ENCODE measurements at regions not wholly inside any gene's neighbourhood (a gene's known extent, or its start where the extent isn't known, plus 50 kb on each side); places are given as distances from the start of the nearest gene placed in this dataset.
"Not testable (repeated sequence)": the region's sequence is repeated elsewhere in the genome, so short reads cannot be mapped to it uniquely, and the experiment has no call there.

DNA sequence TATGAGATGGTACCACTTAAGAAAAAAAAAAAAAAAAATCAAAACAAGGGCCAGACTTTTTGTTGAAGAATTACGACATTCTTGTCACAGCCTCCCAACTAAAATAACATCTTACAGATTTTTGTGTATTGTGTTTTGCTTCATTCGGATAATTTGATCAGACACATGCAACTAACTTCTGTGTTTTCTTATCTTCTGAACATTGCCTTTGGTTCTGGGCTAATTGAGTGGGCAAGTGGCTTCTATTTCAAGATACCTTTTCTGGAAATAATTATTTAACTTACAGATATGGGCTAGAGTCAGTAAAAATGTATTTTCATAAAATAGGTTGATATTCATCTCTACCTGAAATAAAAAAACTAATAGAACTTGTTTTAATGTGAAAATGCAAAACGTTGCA lies 165.1 kb downstream of the ANKRD7 start:
- Mint-ChIP-seq H3K27me3 (no peaks in the 10 kb centered on the region), H3K27ac (no peak overlapping the region), H3K9me3 (no peaks in the 10 kb centered on the region), H3K4me1 (ENCODE audit: unreplicated experiment) (no peaks in the 10 kb centered on the region), H3K36me3 (no peaks in the 10 kb centered on the region), H3K4me3 (no peak overlapping the region)
- DNase-seq (ENCODE audit: extremely low spot score, unreplicated experiment): no peak
- TF ChIP-seq, protein P1, sequence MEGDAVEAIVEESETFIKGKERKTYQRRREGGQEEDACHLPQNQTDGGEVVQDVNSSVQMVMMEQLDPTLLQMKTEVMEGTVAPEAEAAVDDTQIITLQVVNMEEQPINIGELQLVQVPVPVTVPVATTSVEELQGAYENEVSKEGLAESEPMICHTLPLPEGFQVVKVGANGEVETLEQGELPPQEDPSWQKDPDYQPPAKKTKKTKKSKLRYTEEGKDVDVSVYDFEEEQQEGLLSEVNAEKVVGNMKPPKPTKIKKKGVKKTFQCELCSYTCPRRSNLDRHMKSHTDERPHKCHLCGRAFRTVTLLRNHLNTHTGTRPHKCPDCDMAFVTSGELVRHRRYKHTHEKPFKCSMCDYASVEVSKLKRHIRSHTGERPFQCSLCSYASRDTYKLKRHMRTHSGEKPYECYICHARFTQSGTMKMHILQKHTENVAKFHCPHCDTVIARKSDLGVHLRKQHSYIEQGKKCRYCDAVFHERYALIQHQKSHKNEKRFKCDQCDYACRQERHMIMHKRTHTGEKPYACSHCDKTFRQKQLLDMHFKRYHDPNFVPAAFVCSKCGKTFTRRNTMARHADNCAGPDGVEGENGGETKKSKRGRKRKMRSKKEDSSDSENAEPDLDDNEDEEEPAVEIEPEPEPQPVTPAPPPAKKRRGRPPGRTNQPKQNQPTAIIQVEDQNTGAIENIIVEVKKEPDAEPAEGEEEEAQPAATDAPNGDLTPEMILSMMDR (conservative IDR thresholded peaks at IDR 0.05): no peak

DNA sequence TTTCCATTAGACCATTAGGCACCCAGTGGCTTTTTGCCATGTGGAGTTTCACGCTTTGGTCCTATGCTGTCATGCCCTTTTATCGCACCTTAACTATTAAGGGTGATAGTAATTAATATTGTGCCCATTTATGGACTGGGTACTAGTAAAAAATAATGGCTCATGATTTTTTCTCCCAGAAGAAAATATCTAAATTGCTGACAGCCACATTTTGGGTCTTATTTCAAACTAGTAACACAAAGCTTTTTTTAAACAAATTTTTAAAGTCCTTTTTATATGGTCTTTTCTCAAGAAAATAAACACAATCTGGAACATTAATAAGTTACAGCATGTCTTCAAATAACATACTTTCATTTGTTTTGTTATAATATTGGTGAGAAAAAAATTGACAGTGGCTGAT lies 179.7 kb downstream of the ANKRD7 start:
- no peak for DNase-seq (ENCODE audit: extremely low spot score, unreplicated experiment)
- no peaks in the 10 kb centered on the region for H3K36me3 Mint-ChIP-seq
- no peaks in the 10 kb centered on the region for H3K4me1 Mint-ChIP-seq (ENCODE audit: unreplicated experiment)
- H3K9me3 Mint-ChIP-seq: no peaks in the 10 kb centered on the region
- H3K4me3 Mint-ChIP-seq: no peak overlapping the region
- TF ChIP-seq, protein P1 (conservative IDR thresholded peaks at IDR 0.05): no peak
- no peaks in the 10 kb centered on the region for H3K27me3 Mint-ChIP-seq
- H3K27ac Mint-ChIP-seq: no peak overlapping the region

DNA sequence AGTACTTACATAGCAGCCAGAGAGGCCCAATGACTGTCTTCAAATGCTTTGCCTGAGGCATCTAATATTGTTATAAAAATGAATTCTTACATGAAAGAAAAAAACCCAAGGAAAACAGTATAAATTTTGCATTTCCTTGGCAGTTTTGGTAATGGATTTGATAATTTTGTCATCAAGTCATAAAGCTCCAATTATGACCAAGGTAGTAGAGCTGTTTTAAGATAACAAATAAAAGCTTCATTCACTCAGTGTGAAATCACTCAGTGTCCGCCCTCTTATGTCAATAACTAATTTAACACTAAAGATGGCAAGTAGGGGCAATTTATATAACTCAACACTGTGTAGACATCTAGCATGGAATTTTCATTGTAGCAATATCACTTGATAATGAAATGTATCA lies 193.9 kb downstream of the ANKRD7 start:
- no peak overlapping the region for H3K4me3 Mint-ChIP-seq
- H3K4me1 Mint-ChIP-seq (ENCODE audit: unreplicated experiment): no peaks in the 10 kb centered on the region
- no peak for DNase-seq (ENCODE audit: extremely low spot score, unreplicated experiment)
- no peaks in the 10 kb centered on the region for H3K36me3 Mint-ChIP-seq
- no peak overlapping the region for H3K27ac Mint-ChIP-seq
- no peaks in the 10 kb centered on the region for H3K9me3 Mint-ChIP-seq
- TF ChIP-seq, protein P1 (conservative IDR thresholded peaks at IDR 0.05): no peak
- no peaks in the 10 kb centered on the region for H3K27me3 Mint-ChIP-seq

DNA sequence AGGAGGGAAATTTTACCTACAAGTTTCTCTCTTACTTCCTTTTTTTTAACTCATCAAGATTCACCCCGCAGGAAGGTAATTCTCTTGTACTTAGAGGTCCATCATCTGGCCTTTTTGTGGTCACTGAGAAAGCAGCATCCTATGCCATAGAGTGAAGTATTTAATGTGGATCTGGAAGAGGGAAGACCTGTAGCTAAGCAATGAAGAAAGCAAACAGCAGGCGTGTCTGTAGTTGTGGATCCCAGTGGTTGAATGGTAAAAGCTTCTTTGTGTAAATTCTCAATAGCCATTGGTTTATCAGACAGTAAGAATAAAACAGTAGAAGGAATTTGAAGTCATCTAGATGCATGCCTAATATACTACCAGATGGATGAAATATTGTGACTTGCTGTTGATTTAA lies 196.4 kb downstream of the ANKRD7 start:
- no peak for DNase-seq (ENCODE audit: extremely low spot score, unreplicated experiment)
- Mint-ChIP-seq H3K27ac (no peak overlapping the region), H3K4me3 (no peak overlapping the region), H3K36me3 (no peaks in the 10 kb centered on the region), H3K27me3 (no peaks in the 10 kb centered on the region), H3K4me1 (ENCODE audit: unreplicated experiment) (no peaks in the 10 kb centered on the region), H3K9me3 (no peaks in the 10 kb centered on the region)
- TF ChIP-seq, protein P1 (conservative IDR thresholded peaks at IDR 0.05): no peak

DNA sequence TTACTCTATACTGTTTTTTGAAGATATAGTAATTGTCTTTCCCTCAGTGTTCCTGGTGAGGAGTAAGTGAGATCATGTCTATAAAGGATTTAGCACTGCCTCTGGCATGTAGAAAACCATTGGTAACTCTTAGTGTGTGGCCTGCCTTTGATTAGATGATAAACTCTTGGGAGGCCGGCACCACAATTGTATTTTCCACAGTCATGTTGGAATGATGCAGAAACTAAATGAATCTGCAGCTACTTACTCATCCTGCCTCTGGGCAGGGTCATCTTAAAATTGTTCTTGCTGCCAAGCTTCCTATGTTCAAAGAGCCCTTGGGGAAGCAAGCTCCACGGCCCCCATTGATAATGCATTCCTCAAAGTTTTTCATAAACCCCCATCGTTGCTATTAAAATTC lies 204.6 kb downstream of the ANKRD7 start:
- H3K27me3 Mint-ChIP-seq: no peaks in the 10 kb centered on the region
- DNase-seq (ENCODE audit: extremely low spot score, unreplicated experiment): no peak
- no peaks in the 10 kb centered on the region for H3K4me1 Mint-ChIP-seq (ENCODE audit: unreplicated experiment)
- no peak overlapping the region for H3K4me3 Mint-ChIP-seq
- no peaks in the 10 kb centered on the region for H3K36me3 Mint-ChIP-seq
- H3K9me3 Mint-ChIP-seq: peaks cover 6% of the 10 kb centered on the region
- H3K27ac Mint-ChIP-seq: no peak overlapping the region
- TF ChIP-seq, protein P1 (conservative IDR thresholded peaks at IDR 0.05): no peak

DNA sequence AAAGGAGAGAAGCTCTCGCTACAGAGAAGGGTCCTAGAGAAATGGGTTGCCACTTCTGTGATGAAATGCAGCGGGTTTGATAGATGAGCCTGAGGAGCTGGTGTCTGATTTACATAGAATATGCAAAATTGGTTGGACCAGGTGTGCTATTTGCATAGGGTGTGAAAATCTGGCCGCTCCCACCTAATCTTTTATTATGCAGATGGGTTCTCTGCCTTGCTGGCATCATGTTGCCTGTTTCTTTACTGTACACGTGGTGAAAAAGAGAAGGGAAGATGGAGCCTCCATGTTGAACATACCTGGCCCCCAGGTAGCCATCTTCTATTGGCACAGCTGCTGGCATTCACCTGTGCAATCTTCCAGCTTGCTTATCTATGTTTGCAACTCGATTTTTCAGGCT lies 212.2 kb downstream of the ANKRD7 start:
- TF ChIP-seq, protein P1 (conservative IDR thresholded peaks at IDR 0.05): no peak
- Mint-ChIP-seq H3K36me3 (no peaks in the 10 kb centered on the region), H3K27me3 (no peaks in the 10 kb centered on the region), H3K4me3 (no peak overlapping the region), H3K4me1 (ENCODE audit: unreplicated experiment) (no peaks in the 10 kb centered on the region), H3K27ac (no peak overlapping the region), H3K9me3 (peaks cover 6% of the 10 kb centered on the region)
- DNase-seq (ENCODE audit: extremely low spot score, unreplicated experiment): no peak

DNA sequence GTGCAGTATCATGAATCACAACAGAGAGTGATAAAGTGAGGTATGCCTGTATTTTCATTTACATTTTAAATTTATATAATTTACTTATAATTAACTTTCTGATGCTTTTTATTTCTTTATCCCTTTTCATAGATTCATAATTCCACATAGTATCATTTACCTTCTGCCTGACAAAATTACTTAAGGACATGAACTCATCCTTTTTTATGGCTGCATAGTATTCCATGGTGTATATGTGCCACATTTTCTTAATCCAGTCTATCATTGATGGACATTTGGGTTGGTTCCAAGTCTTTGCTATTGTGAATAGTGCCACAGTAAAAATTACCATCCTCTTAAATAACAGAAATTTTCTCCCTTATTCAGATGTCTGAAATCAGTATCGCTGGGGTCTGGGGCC lies 224.5 kb downstream of the ANKRD7 start:
- H3K27me3 Mint-ChIP-seq; H3K36me3 Mint-ChIP-seq; H3K27ac Mint-ChIP-seq; H3K9me3 Mint-ChIP-seq; DNase-seq (ENCODE audit: extremely low spot score, unreplicated experiment); H3K4me1 Mint-ChIP-seq (ENCODE audit: unreplicated experiment); H3K4me3 Mint-ChIP-seq: not testable (repeated sequence)
